Caco-2 (cell line): ENCODE measurements at regions not wholly inside any gene's neighbourhood (a gene's known extent, or its start where the extent isn't known, plus 50 kb on each side); places are given as distances from the start of the nearest gene placed in this dataset.

Experiments used
- BruUV-seq: library from RNA; stranded (reverse); fragments of 400-500 nt; replicated peaks from 2 replicates; lab custom pipeline; 2021; lab: Mats Ljungman, UMichigan
- CTCF ChIA-PET: fragments of 300-600 bp; sonication (Branson Sonifier 250); formaldehyde crosslinking; loops from one replicate; lab custom pipeline; 2022; ENCODE audit warnings: antibody characterized with exemption; lab: Charles Lee
- POLR2A ChIA-PET: fragments of 300-600 bp; sonication (Branson Sonifier 250); formaldehyde crosslinking; loops from one replicate; lab custom pipeline; 2022; ENCODE audit warnings: antibody characterized with exemption; lab: Charles Lee
- DNase-seq, 2 experiments: peaks; one replicate each; pipeline versions ENCODE4 v3.0.0 to v3.0.0-alpha.2; 2020 to 2022
- H3K27me3 ChIP-seq: replicated peaks from 2 replicates; pipeline ENCODE4 v1.6.0; 2011; ENCODE audit warnings: low read length; ENCODE audit not compliant: control insufficient read depth, insufficient read depth
- H3K36me3 ChIP-seq: 2 replicates; pipeline ENCODE4 v1.5.1; 2011; ENCODE audit warnings: low read length; ENCODE audit not compliant: control insufficient read depth, insufficient read depth
- H3K4me1 ChIP-seq: fragments of 250-450 bp; sonication (Bioruptor Pico); 2 replicates; pipeline ENCODE4 v1.5.1; 2020; ENCODE audit warnings: mild to moderate bottlenecking
- H3K4me3 ChIP-seq: 2 replicates; pipeline ENCODE4 v1.5.1; 2011; ENCODE audit warnings: low read depth, mild to moderate bottlenecking, control low read depth, low read length
- H3K9me3 ChIP-seq: fragments of 250-450 bp; sonication (Bioruptor Pico); 2 replicates; pipeline ENCODE4 v1.5.1; 2020; ENCODE audit warnings: mild to moderate bottlenecking, moderate library complexity
- H3K27ac Mint-ChIP-seq: one replicate; pipeline ENCODE4 v1.8.0; 2022; ENCODE audit warnings: mixed read lengths; ENCODE audit not compliant: unreplicated experiment
- H3K27me3 Mint-ChIP-seq: one replicate; pipeline ENCODE4 v1.8.0; 2022; ENCODE audit warnings: mixed read lengths; ENCODE audit not compliant: insufficient read depth, unreplicated experiment
- H3K36me3 Mint-ChIP-seq: one replicate; pipeline ENCODE4 v1.8.0; 2022; ENCODE audit warnings: mild to moderate bottlenecking, mixed read lengths; ENCODE audit not compliant: insufficient read depth, unreplicated experiment
- H3K4me1 Mint-ChIP-seq: one replicate; pipeline ENCODE4 v1.8.0; 2022; ENCODE audit warnings: low read depth, mixed read lengths; ENCODE audit not compliant: unreplicated experiment
- H3K4me3 Mint-ChIP-seq: one replicate; pipeline ENCODE4 v1.8.0; 2022; ENCODE audit warnings: mild to moderate bottlenecking, moderate library complexity, mixed read lengths; ENCODE audit not compliant: unreplicated experiment
- H3K9me3 Mint-ChIP-seq: one replicate; pipeline ENCODE4 v1.8.0; 2022; ENCODE audit warnings: mixed read lengths; ENCODE audit not compliant: unreplicated experiment
- intact Hi-C: fragments of 100-400 bp; cut with micrococcal nuclease; formaldehyde crosslinking; loops from one replicate; pipeline ENCODE4 v1.10.0; 2022; ENCODE audit not compliant: unreplicated experiment
- TF ChIP-seq, protein P1 (sequence below), 2 experiments: fragments of 200-600 bp in 1 of 2; IDR thresholded peaks; 1 replicate in 1 of 2; 2 replicates in 1 of 2; pipeline versions ENCODE4 v1.5.1 to v1.8.0; 2011 to 2022; ENCODE audit warnings: antibody characterized with exemption in 1 of 2, control low read depth in 1 of 2, inconsistent platforms in 1 of 2, low read depth in 1 of 2, low read length in 1 of 2, mild to moderate bottlenecking in 1 of 2, moderate library complexity in 1 of 2; ENCODE audit not compliant: insufficient read depth in 1 of 2, severe bottlenecking in 1 of 2, unreplicated experiment in 1 of 2

DNA sequence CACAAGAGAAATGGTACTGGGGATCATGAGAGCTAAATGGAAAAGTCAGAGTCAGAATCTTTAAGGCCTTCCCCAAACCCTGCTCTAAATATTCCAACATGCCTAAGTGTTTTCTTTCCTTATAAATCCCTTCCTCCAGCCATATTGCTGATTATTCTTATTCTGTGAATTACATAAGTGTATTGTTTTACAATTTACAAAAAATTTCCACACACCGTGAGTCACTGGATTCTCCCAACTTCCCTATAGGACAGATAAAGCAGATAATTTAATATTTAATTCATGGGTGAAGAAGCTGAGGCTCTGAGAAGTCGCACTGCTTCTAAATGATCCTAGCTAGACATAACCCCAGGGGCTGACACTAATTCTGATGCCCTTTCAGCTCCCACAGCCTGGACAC, 243.3 kb upstream of the JUN start:
- CTCF ChIA-PET = no interaction called here
- H3K27me3 ChIP-seq = no peaks in the 10 kb centered on the region
- TF ChIP-seq, protein P1, sequence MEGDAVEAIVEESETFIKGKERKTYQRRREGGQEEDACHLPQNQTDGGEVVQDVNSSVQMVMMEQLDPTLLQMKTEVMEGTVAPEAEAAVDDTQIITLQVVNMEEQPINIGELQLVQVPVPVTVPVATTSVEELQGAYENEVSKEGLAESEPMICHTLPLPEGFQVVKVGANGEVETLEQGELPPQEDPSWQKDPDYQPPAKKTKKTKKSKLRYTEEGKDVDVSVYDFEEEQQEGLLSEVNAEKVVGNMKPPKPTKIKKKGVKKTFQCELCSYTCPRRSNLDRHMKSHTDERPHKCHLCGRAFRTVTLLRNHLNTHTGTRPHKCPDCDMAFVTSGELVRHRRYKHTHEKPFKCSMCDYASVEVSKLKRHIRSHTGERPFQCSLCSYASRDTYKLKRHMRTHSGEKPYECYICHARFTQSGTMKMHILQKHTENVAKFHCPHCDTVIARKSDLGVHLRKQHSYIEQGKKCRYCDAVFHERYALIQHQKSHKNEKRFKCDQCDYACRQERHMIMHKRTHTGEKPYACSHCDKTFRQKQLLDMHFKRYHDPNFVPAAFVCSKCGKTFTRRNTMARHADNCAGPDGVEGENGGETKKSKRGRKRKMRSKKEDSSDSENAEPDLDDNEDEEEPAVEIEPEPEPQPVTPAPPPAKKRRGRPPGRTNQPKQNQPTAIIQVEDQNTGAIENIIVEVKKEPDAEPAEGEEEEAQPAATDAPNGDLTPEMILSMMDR (IDR thresholded peaks at IDR 0.05; ENCODE audit: insufficient read depth in 1 of 2, low read depth in 1 of 2, low read length in 1 of 2, severe bottlenecking in 1 of 2, unreplicated experiment in 1 of 2) = no peak
- Mint-ChIP-seq H3K4me3 (no peak overlapping the region), H3K9me3 (no peaks in the 10 kb centered on the region), H3K27ac (no peak overlapping the region), H3K36me3 (no peaks in the 10 kb centered on the region), H3K27me3 (no peaks in the 10 kb centered on the region), H3K4me1 (peaks cover 11% of the 10 kb centered on the region)
- H3K36me3 ChIP-seq = no peaks in the 10 kb centered on the region
- H3K4me1 ChIP-seq = peaks cover 13% of the 10 kb centered on the region
- H3K4me3 ChIP-seq = no peak overlapping the region
- no TSS peak for BruUV-seq
- no peaks in the 10 kb centered on the region for H3K9me3 ChIP-seq
- no peak for DNase-seq
- POLR2A ChIA-PET = no interaction called here
- intact Hi-C loops = no loop called here

DNA sequence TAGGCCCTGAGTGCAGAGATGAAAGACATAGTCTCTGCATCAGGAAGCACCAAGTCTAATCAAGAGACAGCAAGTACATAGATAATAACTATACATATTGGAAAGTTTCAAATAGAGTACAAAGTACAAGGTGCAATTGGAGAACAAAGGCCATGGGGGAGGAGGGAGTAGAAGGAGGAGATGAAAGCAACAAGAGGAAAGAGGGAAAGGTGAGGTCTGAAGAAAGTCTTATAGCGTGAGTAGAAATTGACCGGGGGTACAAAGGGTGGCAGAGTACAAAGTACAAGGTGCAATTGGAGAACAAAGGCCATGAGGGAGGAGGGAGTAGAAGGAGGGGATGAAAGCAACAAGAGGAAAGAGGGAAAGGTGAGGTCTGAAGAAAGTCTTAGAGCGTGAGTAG, 244.2 kb upstream of the JUN start:
- CTCF ChIA-PET = no interaction called here
- no peaks in the 10 kb centered on the region for H3K27me3 ChIP-seq
- TF ChIP-seq, protein P1 (IDR thresholded peaks at IDR 0.05; ENCODE audit: insufficient read depth in 1 of 2, low read depth in 1 of 2, low read length in 1 of 2, severe bottlenecking in 1 of 2, unreplicated experiment in 1 of 2) = no peak
- Mint-ChIP-seq H3K36me3 (no peaks in the 10 kb centered on the region), H3K9me3 (no peaks in the 10 kb centered on the region), H3K27me3 (no peaks in the 10 kb centered on the region), H3K4me3 (no peak overlapping the region), H3K27ac (no peak overlapping the region), H3K4me1 (peaks cover 11% of the 10 kb centered on the region)
- no TSS peak for BruUV-seq
- POLR2A ChIA-PET = no interaction called here
- DNase-seq = peak in 1 of 2 experiments; percentile 33
- H3K4me3 ChIP-seq = no peak overlapping the region
- H3K36me3 ChIP-seq = no peaks in the 10 kb centered on the region
- no peaks in the 10 kb centered on the region for H3K9me3 ChIP-seq
- H3K4me1 ChIP-seq = peaks cover 13% of the 10 kb centered on the region
- intact Hi-C loops = no loop called here

DNA sequence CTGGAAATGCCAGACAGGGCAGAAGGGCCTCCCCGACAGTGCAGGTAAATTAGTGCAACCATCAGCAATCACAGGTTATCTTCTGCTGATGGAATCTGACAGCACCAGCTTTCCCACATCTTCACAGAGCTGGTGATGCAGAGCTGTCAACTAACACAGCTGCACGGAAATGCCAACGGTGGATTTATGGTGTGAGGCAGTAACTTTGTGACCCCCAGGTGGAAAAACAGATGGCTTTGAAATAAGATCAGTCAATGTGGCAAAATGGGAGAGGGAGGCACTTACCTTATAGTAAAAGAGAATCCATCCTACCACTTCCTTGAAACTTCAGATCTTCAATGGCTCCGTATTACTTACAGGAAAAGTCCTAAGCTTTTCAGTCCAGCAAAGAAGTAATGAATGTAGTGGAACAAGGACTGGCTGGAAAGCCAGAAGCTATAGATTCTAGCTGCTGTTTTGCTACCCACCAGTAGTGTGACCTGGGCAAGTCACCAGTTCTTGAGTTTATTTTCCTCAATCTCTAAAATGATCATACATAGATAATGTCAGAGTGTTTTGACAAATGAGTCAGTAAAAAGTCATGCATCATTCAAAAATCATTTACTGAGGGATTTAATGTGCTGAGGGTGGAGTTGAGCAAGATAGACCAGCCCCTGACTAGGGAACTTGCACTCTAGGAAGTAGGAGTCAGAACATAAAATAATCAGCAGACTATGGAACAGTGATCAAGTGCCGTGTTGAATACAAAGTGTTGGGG, 245.7 kb upstream of the JUN start:
- Mint-ChIP-seq H3K27ac (no peak overlapping the region), H3K4me1 (peaks cover 11% of the 10 kb centered on the region), H3K27me3 (no peaks in the 10 kb centered on the region), H3K4me3 (no peak overlapping the region), H3K9me3 (no peaks in the 10 kb centered on the region), H3K36me3 (no peaks in the 10 kb centered on the region)
- no TSS peak for BruUV-seq
- intact Hi-C loops = no loop called here
- ChIA-PET CTCF (no interaction called here), POLR2A (no interaction called here)
- H3K4me1 ChIP-seq = peaks cover 13% of the 10 kb centered on the region
- peak in 1 of 2 experiments; percentile 33 for DNase-seq
- H3K27me3 ChIP-seq = no peaks in the 10 kb centered on the region
- no peaks in the 10 kb centered on the region for H3K9me3 ChIP-seq
- no peak overlapping the region for H3K4me3 ChIP-seq
- H3K36me3 ChIP-seq = no peaks in the 10 kb centered on the region
- TF ChIP-seq, protein P1 (IDR thresholded peaks at IDR 0.05; ENCODE audit: insufficient read depth in 1 of 2, low read depth in 1 of 2, low read length in 1 of 2, severe bottlenecking in 1 of 2, unreplicated experiment in 1 of 2) = no peak
